ENCODE measurements at regions not wholly inside any gene's neighbourhood (a gene's known extent, or its start where the extent isn't known, plus 50 kb on each side); places are given as distances from the start of the nearest gene placed in this dataset.

GRCh38 chr10:111756217-111757061 lies 427.1 kb downstream of the GPAM start (continued):
- TF ChIP-seq MAX (CRISPR knock-in tag; IDR thresholded peaks at IDR 0.05): peak; percentile 88; the same call in 1 of the 2 replicates
- no peak for TF ChIP-seq MLX (CRISPR knock-in tag; IDR thresholded peaks at IDR 0.05)

GRCh38 chr10:111758593-111758992 lies 425.0 kb downstream of the GPAM start:
- Mint-ChIP-seq H3K27ac (no peak overlapping the region), H3K4me1 (peaks cover 10% of the 10 kb centered on the region), H3K9me3 (peaks cover 5% of the 10 kb centered on the region), H3K36me3 (no peaks in the 10 kb centered on the region), H3K4me3 (no peak overlapping the region), H3K27me3 (ENCODE audit: low read depth) (peaks cover 11% of the 10 kb centered on the region)
- no peak for DNase-seq (ENCODE audit: low spot score)
- no peak for ATAC-seq
- TF ChIP-seq NR2C2 (CRISPR knock-in tag; IDR thresholded peaks at IDR 0.05) (no peak), NFYB (CRISPR knock-in tag; conservative IDR thresholded peaks at IDR 0.05; ENCODE audit: low read depth) (no peak), GABPB1 (CRISPR knock-in tag; IDR thresholded peaks at IDR 0.05) (no peak), JAZF1 (CRISPR knock-in tag; IDR thresholded peaks at IDR 0.05) (no peak), ZBTB43 (CRISPR knock-in tag; IDR thresholded peaks at IDR 0.05) (no peak), RELA (CRISPR knock-in tag; IDR thresholded peaks at IDR 0.05; ENCODE audit: borderline replicate concordance) (no peak), USF2 (CRISPR knock-in tag; IDR thresholded peaks at IDR 0.05) (no peak), PRRX2 (CRISPR knock-in tag; IDR thresholded peaks at IDR 0.05) (no peak), E2F5 (CRISPR knock-in tag; IDR thresholded peaks at IDR 0.05) (no peak), GTF2I (CRISPR knock-in tag; conservative IDR thresholded peaks at IDR 0.05) (no peak)
- POLR2A ChIA-PET: no interaction called here
- CTCF ChIA-PET: no interaction called here

- POLR2A ChIA-PET: no interaction called here
- TF ChIP-seq ZBTB43 (CRISPR knock-in tag; IDR thresholded peaks at IDR 0.05) (no peak), NR3C1 (CRISPR knock-in tag; conservative IDR thresholded peaks at IDR 0.05; ENCODE audit: low read depth) (no peak), SP1 (CRISPR knock-in tag; conservative IDR thresholded peaks at IDR 0.05) (no peak)
- ATAC-seq (peak; percentile 78), DNase-seq (ENCODE audit: low spot score) (peak; percentile 11)
- CTCF ChIA-PET: interaction anchor here (0.9 kb wide), 1 partner anchor 112 kb away, joined by 3 read pairs; no protein-coding TSS in a partner anchor
- no peaks in the 10 kb centered on the region for H3K36me3 Mint-ChIP-seq
- peaks cover 22% of the 10 kb centered on the region for H3K4me1 Mint-ChIP-seq
- peaks cover 5% of the 10 kb centered on the region for H3K9me3 Mint-ChIP-seq
- H3K4me3 Mint-ChIP-seq: no peak overlapping the region
- H3K27ac Mint-ChIP-seq: no peak overlapping the region
- peaks cover 5% of the 10 kb centered on the region for H3K27me3 Mint-ChIP-seq (ENCODE audit: low read depth)
These were observed 421.5 kb downstream of the GPAM start for GRCh38 chr10:111762114-111762513.

- ATAC-seq (no peak), DNase-seq (ENCODE audit: low spot score) (no peak)
- Mint-ChIP-seq H3K27me3 (ENCODE audit: low read depth) (peaks cover 6% of the 10 kb centered on the region), H3K27ac (no peak overlapping the region), H3K9me3 (peaks cover 18% of the 10 kb centered on the region), H3K36me3 (no peaks in the 10 kb centered on the region), H3K4me1 (peaks cover 37% of the 10 kb centered on the region), H3K4me3 (no peak overlapping the region)
- ChIA-PET POLR2A (no interaction called here), CTCF (interaction anchor here (1.2 to 1.8 kb wide), 2 partner anchors 9 to 372 kb away, joined by 5 to 8 read pairs; no protein-coding TSS in a partner anchor)
- TF ChIP-seq ZNF532 (CRISPR knock-in tag; IDR thresholded peaks at IDR 0.05; ENCODE audit: borderline replicate concordance) (no peak), CREB1 (CRISPR knock-in tag; IDR thresholded peaks at IDR 0.05) (no peak), FOXJ3 (CRISPR knock-in tag; IDR thresholded peaks at IDR 0.05; ENCODE audit: borderline replicate concordance) (no peak), JUN (CRISPR knock-in tag; IDR thresholded peaks at IDR 0.05) (no peak), TCF7 (CRISPR knock-in tag; IDR thresholded peaks at IDR 0.05; ENCODE audit: low read depth) (no peak)
These were observed 418.3 kb downstream of the GPAM start for GRCh38 chr10:111765216-111765615.

All from WTC11 (cell line).